ENCODE measurements at regions not wholly inside any gene's neighbourhood (a gene's known extent, or its start where the extent isn't known, plus 50 kb on each side); places are given as distances from the start of the nearest gene placed in this dataset.

DNA sequence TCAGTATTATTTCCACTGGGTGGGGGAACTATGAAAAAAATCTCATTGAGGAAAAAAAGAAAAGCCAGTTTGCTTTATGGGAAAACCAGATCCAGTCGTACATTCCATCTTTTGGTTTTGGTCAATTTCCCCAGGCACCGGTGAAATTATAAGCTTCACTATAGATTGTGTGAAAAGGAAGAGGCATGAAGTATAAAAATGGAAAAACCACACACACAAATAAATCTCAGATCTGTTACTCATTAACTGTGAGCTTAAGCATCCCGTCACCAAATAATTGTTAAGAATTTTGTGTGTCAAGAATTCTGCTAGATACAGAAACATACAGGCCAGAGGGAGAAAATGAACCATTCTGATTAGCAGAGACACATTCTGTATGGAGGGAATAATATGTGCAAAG lies 405.5 kb upstream of the CELF2 start:
- Histone ChIP-seq H3K36me3 (ENCODE audit: control insufficient read depth in 4 of 4, insufficient read depth in 3 of 4, low read depth in 1 of 4, low read length in 3 of 4) (no peaks in the 10 kb centered on the region), H3K4me1 (ENCODE audit: control insufficient read depth in 4 of 4, insufficient read depth in 4 of 4, low read length in 3 of 4) (no peaks in the 10 kb centered on the region), H3K9ac (ENCODE audit: low read depth in 1 of 2, low read length in 2 of 2) (no peak overlapping the region), H3K27ac (ENCODE audit: low read depth in 1 of 2, low read length in 2 of 2) (no peak overlapping the region), H3K9me3 (ENCODE audit: control insufficient read depth in 4 of 4, low read length in 3 of 4) (peaks cover 0 to 2% (median 0%) of the 10 kb centered on the region in 4 donors), H3K27me3 (ENCODE audit: control insufficient read depth in 4 of 4, insufficient read depth in 4 of 4, low read length in 3 of 4) (no peaks in the 10 kb centered on the region), H3K4me3 (ENCODE audit: low read depth in 1 of 3, low read length in 3 of 3) (no peak overlapping the region)
- 86% methylated on average over 3 of the region's 3 CpGs for WGBS
- TF ChIP-seq HNF4G (IDR thresholded peaks at IDR 0.05), result no peak
- no peak for TF ChIP-seq YY1 (IDR thresholded peaks at IDR 0.05)
- no peak for TF ChIP-seq TAF1 (conservative IDR thresholded peaks at IDR 0.05)
- TF ChIP-seq, protein P1, sequence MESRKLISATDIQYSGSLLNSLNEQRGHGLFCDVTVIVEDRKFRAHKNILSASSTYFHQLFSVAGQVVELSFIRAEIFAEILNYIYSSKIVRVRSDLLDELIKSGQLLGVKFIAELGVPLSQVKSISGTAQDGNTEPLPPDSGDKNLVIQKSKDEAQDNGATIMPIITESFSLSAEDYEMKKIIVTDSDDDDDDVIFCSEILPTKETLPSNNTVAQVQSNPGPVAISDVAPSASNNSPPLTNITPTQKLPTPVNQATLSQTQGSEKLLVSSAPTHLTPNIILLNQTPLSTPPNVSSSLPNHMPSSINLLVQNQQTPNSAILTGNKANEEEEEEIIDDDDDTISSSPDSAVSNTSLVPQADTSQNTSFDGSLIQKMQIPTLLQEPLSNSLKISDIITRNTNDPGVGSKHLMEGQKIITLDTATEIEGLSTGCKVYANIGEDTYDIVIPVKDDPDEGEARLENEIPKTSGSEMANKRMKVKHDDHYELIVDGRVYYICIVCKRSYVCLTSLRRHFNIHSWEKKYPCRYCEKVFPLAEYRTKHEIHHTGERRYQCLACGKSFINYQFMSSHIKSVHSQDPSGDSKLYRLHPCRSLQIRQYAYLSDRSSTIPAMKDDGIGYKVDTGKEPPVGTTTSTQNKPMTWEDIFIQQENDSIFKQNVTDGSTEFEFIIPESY (IDR thresholded peaks at IDR 0.05), result no peak
- no peak for TF ChIP-seq SP1 (IDR thresholded peaks at IDR 0.05)
- TF ChIP-seq FOXA2 (IDR thresholded peaks at IDR 0.05), result no peak
- TF ChIP-seq, protein P2, sequence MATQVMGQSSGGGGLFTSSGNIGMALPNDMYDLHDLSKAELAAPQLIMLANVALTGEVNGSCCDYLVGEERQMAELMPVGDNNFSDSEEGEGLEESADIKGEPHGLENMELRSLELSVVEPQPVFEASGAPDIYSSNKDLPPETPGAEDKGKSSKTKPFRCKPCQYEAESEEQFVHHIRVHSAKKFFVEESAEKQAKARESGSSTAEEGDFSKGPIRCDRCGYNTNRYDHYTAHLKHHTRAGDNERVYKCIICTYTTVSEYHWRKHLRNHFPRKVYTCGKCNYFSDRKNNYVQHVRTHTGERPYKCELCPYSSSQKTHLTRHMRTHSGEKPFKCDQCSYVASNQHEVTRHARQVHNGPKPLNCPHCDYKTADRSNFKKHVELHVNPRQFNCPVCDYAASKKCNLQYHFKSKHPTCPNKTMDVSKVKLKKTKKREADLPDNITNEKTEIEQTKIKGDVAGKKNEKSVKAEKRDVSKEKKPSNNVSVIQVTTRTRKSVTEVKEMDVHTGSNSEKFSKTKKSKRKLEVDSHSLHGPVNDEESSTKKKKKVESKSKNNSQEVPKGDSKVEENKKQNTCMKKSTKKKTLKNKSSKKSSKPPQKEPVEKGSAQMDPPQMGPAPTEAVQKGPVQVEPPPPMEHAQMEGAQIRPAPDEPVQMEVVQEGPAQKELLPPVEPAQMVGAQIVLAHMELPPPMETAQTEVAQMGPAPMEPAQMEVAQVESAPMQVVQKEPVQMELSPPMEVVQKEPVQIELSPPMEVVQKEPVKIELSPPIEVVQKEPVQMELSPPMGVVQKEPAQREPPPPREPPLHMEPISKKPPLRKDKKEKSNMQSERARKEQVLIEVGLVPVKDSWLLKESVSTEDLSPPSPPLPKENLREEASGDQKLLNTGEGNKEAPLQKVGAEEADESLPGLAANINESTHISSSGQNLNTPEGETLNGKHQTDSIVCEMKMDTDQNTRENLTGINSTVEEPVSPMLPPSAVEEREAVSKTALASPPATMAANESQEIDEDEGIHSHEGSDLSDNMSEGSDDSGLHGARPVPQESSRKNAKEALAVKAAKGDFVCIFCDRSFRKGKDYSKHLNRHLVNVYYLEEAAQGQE (IDR thresholded peaks at IDR 0.05), result no peak
- TF ChIP-seq JUND (IDR thresholded peaks at IDR 0.05), result no peak
- TF ChIP-seq, protein P3, sequence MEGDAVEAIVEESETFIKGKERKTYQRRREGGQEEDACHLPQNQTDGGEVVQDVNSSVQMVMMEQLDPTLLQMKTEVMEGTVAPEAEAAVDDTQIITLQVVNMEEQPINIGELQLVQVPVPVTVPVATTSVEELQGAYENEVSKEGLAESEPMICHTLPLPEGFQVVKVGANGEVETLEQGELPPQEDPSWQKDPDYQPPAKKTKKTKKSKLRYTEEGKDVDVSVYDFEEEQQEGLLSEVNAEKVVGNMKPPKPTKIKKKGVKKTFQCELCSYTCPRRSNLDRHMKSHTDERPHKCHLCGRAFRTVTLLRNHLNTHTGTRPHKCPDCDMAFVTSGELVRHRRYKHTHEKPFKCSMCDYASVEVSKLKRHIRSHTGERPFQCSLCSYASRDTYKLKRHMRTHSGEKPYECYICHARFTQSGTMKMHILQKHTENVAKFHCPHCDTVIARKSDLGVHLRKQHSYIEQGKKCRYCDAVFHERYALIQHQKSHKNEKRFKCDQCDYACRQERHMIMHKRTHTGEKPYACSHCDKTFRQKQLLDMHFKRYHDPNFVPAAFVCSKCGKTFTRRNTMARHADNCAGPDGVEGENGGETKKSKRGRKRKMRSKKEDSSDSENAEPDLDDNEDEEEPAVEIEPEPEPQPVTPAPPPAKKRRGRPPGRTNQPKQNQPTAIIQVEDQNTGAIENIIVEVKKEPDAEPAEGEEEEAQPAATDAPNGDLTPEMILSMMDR (IDR thresholded peaks at IDR 0.05; ENCODE audit: low read depth, low read length, missing input control), result no peak
- no peak for TF ChIP-seq GABPA (IDR thresholded peaks at IDR 0.05 in 1 of 2, conservative IDR thresholded peaks at IDR 0.05 in 1 of 2)
- TF ChIP-seq, protein P4, sequence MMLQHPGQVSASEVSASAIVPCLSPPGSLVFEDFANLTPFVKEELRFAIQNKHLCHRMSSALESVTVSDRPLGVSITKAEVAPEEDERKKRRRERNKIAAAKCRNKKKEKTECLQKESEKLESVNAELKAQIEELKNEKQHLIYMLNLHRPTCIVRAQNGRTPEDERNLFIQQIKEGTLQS (IDR thresholded peaks at IDR 0.05), result no peak
- TF ChIP-seq RAD21 (IDR thresholded peaks at IDR 0.05), result no peak
- TF ChIP-seq, protein P5, sequence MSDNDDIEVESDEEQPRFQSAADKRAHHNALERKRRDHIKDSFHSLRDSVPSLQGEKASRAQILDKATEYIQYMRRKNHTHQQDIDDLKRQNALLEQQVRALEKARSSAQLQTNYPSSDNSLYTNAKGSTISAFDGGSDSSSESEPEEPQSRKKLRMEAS (IDR thresholded peaks at IDR 0.05), result no peak
- no peak for TF ChIP-seq RXRA (IDR thresholded peaks at IDR 0.05)
- TF ChIP-seq HNF4A (conservative IDR thresholded peaks at IDR 0.05), result no peak
- TF ChIP-seq EGR1 (IDR thresholded peaks at IDR 0.05; ENCODE audit: low read depth in 2 of 2), result no peak
- no peak for TF ChIP-seq NR2F2 (IDR thresholded peaks at IDR 0.05)
- TF ChIP-seq FOXA1 (IDR thresholded peaks at IDR 0.05), result no peak
- DNase-seq (ENCODE audit: low spot score), result no peak
